ENCODE measurements at regions not wholly inside any gene's neighbourhood (a gene's known extent, or its start where the extent isn't known, plus 50 kb on each side); places are given as distances from the start of the nearest gene placed in this dataset.

GRCh38 chr22:49500076-49500460, 327.6 kb downstream of the BRD1 start:
- CTCF ChIA-PET: no interaction called here
- Histone ChIP-seq H3K4me3 (ENCODE audit: low read length) (no peak overlapping the region), H3K9me2 (replicated peaks; ENCODE audit: low read length) (no peaks in the 10 kb centered on the region), H3K79me2 (ENCODE audit: low read length) (no peaks in the 10 kb centered on the region), H3F3A (ENCODE audit: low read length, unreplicated experiment) (no peaks in the 10 kb centered on the region), H2AFZ (ENCODE audit: low read length) (no peak overlapping the region), H3K4me2 (ENCODE audit: low read length) (no peak overlapping the region), H3K9me3 (ENCODE audit: low read length) (no peaks in the 10 kb centered on the region), H3K9ac (ENCODE audit: low read length) (no peak overlapping the region), H4K20me1 (ENCODE audit: low read length) (no peaks in the 10 kb centered on the region), H3K27ac (ENCODE audit: low read length) (no peak overlapping the region), H3K4me1 (ENCODE audit: insufficient read depth, low read length) (peaks cover 35% of the 10 kb centered on the region), H3K36me3 (ENCODE audit: low read depth, low read length) (no peaks in the 10 kb centered on the region), H3K27me3 (ENCODE audit: low read length) (no peaks in the 10 kb centered on the region)
- no peak for ATAC-seq
- POLR2A ChIA-PET (ENCODE audit: unreplicated experiment): no interaction called here
- BruUV-seq (replicated peaks): no TSS peak
- DNase-seq: no peak
- intact Hi-C loops (cut with micrococcal nuclease): no loop called here
- TF ChIP-seq CTCF (conservative IDR thresholded peaks at IDR 0.05; ENCODE audit: low read depth, low read length): no peak
- TF ChIP-seq EZH2phosphoT487 (IDR thresholded peaks at IDR 0.05; ENCODE audit: borderline replicate concordance, low read length): no peak
- TF ChIP-seq EZH2 (IDR thresholded peaks at IDR 0.05; ENCODE audit: low read length, unreplicated experiment): no peak

GRCh38 chr22:49499433-49500075, 328.1 kb downstream of the BRD1 start:
- no peaks in the 10 kb centered on the region for H4K20me1 ChIP-seq (ENCODE audit: low read length)
- H3K9me3 ChIP-seq (ENCODE audit: low read length): no peaks in the 10 kb centered on the region
- H3K27ac ChIP-seq (ENCODE audit: low read length): no peak overlapping the region
- no peaks in the 10 kb centered on the region for H3K9me2 ChIP-seq (replicated peaks; ENCODE audit: low read length)
- CTCF ChIA-PET: no interaction called here
- DNase-seq (no peak), ATAC-seq (no peak)
- H3F3A ChIP-seq (ENCODE audit: low read length, unreplicated experiment): no peaks in the 10 kb centered on the region
- no peak overlapping the region for H3K9ac ChIP-seq (ENCODE audit: low read length)
- POLR2A ChIA-PET (ENCODE audit: unreplicated experiment): no interaction called here
- no peaks in the 10 kb centered on the region for H3K36me3 ChIP-seq (ENCODE audit: low read depth, low read length)
- BruUV-seq (replicated peaks): no TSS peak
- no peak overlapping the region for H3K4me2 ChIP-seq (ENCODE audit: low read length)
- no peak overlapping the region for H3K4me3 ChIP-seq (ENCODE audit: low read length)
- TF ChIP-seq EZH2phosphoT487 (IDR thresholded peaks at IDR 0.05; ENCODE audit: borderline replicate concordance, low read length) (no peak), CTCF (conservative IDR thresholded peaks at IDR 0.05; ENCODE audit: low read depth, low read length) (no peak), EZH2 (IDR thresholded peaks at IDR 0.05; ENCODE audit: low read length, unreplicated experiment) (no peak)
- H2AFZ ChIP-seq (ENCODE audit: low read length): no peak overlapping the region
- no peaks in the 10 kb centered on the region for H3K27me3 ChIP-seq (ENCODE audit: low read length)
- H3K79me2 ChIP-seq (ENCODE audit: low read length): no peaks in the 10 kb centered on the region
- H3K4me1 ChIP-seq (ENCODE audit: insufficient read depth, low read length): peaks cover 35% of the 10 kb centered on the region
- intact Hi-C loops (cut with micrococcal nuclease): no loop called here

DNA sequence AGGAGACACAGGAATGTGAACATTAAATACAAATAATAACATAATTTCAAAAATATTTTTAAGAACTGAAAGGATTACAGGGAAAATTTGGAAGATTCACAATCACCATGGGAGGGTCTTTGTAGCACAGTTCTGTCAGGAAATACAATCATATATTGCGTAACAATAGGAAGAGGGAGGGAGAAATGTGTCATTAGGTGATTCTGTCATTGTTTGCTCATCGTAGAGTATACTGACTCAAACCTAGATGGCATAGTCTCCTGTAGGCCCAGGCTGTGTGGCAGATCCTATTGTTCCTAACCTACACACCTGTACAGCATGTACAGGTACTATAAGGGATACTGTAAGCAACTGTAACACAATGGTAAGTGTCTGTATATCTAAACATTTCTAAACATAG, 330.4 kb downstream of the BRD1 start:
- DNase-seq: peak; percentile 76
- CTCF ChIA-PET: no interaction called here
- H3K9me2 ChIP-seq (replicated peaks; ENCODE audit: low read length): no peaks in the 10 kb centered on the region
- H2AFZ ChIP-seq (ENCODE audit: low read length): no peak overlapping the region
- TF ChIP-seq EZH2 (IDR thresholded peaks at IDR 0.05; ENCODE audit: low read length, unreplicated experiment) (no peak), CTCF (conservative IDR thresholded peaks at IDR 0.05; ENCODE audit: low read depth, low read length) (no peak), EZH2phosphoT487 (IDR thresholded peaks at IDR 0.05; ENCODE audit: borderline replicate concordance, low read length) (no peak)
- intact Hi-C loops (cut with micrococcal nuclease): no loop called here
- peak overlapping the region; percentile 20; the same call in 1 of the 2 replicates for H3K27ac ChIP-seq (ENCODE audit: low read length)
- peaks cover 14% of the 10 kb centered on the region for H3K4me1 ChIP-seq (ENCODE audit: insufficient read depth, low read length)
- POLR2A ChIA-PET (ENCODE audit: unreplicated experiment): no interaction called here
- no peaks in the 10 kb centered on the region for H3K27me3 ChIP-seq (ENCODE audit: low read length)
- no peaks in the 10 kb centered on the region for H3K9me3 ChIP-seq (ENCODE audit: low read length)
- peak; percentile 38 for ATAC-seq
- no peaks in the 10 kb centered on the region for H3K79me2 ChIP-seq (ENCODE audit: low read length)
- no peak overlapping the region for H3K9ac ChIP-seq (ENCODE audit: low read length)
- no peaks in the 10 kb centered on the region for H3K36me3 ChIP-seq (ENCODE audit: low read depth, low read length)
- no peaks in the 10 kb centered on the region for H4K20me1 ChIP-seq (ENCODE audit: low read length)
- no peaks in the 10 kb centered on the region for H3F3A ChIP-seq (ENCODE audit: low read length, unreplicated experiment)
- no peak overlapping the region for H3K4me2 ChIP-seq (ENCODE audit: low read length)
- no TSS peak for BruUV-seq (replicated peaks)
- H3K4me3 ChIP-seq (ENCODE audit: low read length): no peak overlapping the region

All from PC-3 (cell line).